Right renal pelvis (tissue), 4 donors: ENCODE measurements at regions not wholly inside any gene's neighbourhood (a gene's known extent, or its start where the extent isn't known, plus 50 kb on each side); places are given as distances from the start of the nearest gene placed in this dataset.
"Not testable (repeated sequence)": the region's sequence is repeated elsewhere in the genome, so short reads cannot be mapped to it uniquely, and the experiment has no call there.

ENCODE experiments used
- DNase-seq, 4 donors: peaks; one replicate each; pipeline ENCODE4 v3.0.0-alpha.2; 2013; ENCODE audit warnings: low read depth in 4 of 4, low spot score in 3 of 4, missing footprints in 1 of 4

- no peak for DNase-seq
Measured at GRCh38 chr4:74543983-74544382, 99.0 kb downstream of the AREG start.

GRCh38 chr4:74544655-74545361, 99.9 kb downstream of the AREG start:
- no peak for DNase-seq

- DNase-seq: no peak
Measured at GRCh38 chr4:74545448-74545847, 100.5 kb downstream of the AREG start.

GRCh38 chr4:74546057-74546456, 101.1 kb downstream of the AREG start:
- no peak for DNase-seq

DNA sequence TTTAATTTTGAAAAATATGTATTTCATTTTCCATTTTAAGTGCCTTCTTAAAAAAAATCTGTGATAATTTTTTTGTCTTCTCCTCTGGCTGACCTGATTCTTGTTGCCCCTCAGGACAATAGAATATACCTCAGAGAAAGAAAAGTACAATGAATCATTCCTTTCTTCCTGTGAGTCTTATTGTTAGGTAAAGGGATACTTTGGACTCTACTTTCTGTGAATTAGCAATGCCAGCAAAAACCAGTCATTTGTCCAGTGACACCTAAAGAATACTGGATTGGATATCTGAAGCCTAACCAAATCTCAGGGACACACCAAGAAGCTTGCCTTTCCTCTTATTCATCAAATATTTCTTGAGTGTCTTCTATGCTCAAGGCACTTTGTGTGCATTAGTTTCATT, 102.1 kb downstream of the AREG start:
- no peak for DNase-seq

DNA sequence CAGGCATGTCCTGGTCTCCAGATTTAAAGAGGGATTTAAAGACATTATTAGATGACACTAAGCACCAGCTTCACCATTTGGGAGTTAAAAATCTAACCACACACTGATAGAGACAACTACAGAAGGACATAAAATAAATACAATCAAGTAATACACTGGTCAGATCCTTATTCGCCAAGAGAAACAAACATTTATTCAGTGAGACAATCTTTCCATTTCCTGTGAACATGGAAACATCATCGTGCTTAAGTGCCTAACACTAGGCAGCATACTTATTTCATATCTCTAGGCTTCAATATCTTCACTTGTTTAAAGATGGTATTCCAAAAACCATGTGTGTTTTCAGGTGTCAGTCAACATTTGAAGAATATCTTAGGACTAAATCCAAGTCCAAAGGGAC, 103.6 kb downstream of the AREG start:
- no peak for DNase-seq

DNA sequence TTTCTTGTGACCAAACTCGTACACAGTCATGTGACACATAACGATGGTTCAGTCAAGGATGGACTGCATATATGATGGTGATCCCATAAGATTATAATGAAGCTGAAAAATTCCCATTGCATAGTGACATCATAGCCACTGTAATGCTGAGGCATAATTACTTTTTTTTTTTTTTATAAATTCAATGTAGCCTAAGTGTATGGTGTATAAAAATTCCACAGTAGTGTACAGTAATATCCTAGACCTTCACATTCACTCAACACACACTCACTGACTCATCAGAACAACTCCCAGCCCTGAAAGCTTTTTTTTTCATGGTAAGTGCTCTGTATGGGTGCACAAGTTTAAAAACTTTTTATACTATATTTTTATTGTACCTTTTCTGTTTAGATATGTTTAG, 105.0 kb downstream of the AREG start:
- DNase-seq: no peak

- no peak for DNase-seq
Measured at GRCh38 chr4:74555231-74555630, 110.3 kb downstream of the AREG start.

DNA sequence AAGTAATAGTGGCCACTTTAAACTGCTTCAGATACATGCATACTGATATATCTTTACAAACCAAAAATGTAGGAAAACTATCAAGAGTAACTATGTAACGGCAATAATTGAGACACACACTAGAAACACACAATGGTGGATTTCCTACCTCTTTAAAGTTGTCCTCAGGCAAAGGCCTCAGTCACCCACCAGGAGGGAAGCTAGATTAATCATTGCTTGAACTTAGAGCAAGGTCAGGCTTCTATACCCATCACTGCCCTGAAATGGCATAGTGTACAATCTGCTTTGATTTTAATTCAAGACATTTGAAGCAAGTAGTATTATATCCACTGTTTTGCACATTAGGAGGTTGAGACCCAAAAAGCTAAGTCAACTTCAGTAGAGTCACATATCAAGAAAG, 110.9 kb downstream of the AREG start:
- DNase-seq: no peak

DNA sequence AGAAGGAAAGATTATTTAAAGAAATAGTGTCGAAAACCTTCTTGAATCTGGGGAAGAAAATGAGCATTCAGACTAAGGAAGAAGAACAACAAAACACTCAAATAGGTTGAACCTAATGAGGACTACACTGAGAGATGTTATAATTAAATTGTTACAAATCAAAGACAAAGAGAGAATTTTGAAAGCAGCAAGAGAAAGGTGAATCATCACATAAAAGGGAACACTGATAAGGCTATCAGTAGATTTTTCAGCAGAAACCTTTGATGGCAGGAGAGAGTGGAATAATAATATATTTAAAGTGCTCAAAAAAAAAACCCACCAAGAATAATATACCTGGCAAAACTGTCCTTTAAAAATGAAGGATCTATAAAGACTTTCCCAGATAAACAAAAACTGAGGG, 114.9 kb downstream of the AREG start:
- DNase-seq: no peak

GRCh38 chr4:74567981-74568380, 123.0 kb downstream of the AREG start:
- DNase-seq: no peak

DNA sequence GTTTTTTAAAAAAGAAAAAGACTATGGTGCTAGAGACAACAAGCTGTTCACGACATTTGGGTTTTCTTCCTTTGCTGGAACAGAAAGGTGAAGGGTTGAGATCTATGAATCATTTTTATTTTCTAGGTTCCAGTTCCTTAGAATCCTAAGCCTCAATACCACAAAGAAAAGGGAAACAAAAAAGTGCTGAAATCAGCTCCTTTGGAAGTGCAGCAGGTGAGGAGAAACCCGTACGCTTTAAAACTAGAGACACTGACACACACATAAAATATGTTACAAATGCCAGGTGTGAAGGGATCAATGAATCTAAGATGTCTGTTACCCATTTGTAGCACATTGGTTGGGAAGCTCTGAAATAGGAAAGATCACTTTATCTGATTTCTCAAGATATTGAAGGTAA, 125.2 kb downstream of the AREG start:
- DNase-seq: no peak

DNA sequence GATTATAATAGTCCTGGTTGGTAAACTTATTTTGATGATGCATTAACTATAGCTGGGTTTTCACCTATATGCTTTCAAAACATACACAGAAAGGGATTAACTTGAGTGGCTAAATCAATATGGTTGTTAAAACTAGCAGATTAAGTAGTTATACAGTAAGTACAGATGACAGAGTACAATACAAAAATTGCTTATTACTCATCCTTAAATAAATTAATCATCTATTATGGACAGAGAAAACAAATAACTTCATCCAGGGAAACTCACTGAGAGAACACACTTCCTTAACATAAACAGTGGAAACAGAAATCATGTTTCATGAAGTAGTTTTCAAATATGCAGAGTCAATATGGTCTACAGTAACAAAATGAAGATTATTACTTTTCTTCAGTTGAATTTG, 133.4 kb downstream of the AREG start:
- DNase-seq: no peak

- not testable (repeated sequence) for DNase-seq
Measured at GRCh38 chr4:74578865-74579264, 133.9 kb downstream of the AREG start.

GRCh38 chr4:74583089-74583700, 138.3 kb downstream of the AREG start:
- DNase-seq: no peak

GRCh38 chr4:74583757-74584156, 138.8 kb downstream of the AREG start:
- DNase-seq: no peak

- DNase-seq: no peak
Measured at GRCh38 chr4:74588350-74588749, 143.4 kb downstream of the AREG start.

- no peak for DNase-seq
Measured at GRCh38 chr4:74590476-74590875, 145.5 kb downstream of the AREG start.

GRCh38 chr4:74598611-74599325, 153.8 kb downstream of the AREG start:
- DNase-seq: no peak

GRCh38 chr4:74603186-74603585, 158.2 kb downstream of the AREG start:
- no peak for DNase-seq

DNA sequence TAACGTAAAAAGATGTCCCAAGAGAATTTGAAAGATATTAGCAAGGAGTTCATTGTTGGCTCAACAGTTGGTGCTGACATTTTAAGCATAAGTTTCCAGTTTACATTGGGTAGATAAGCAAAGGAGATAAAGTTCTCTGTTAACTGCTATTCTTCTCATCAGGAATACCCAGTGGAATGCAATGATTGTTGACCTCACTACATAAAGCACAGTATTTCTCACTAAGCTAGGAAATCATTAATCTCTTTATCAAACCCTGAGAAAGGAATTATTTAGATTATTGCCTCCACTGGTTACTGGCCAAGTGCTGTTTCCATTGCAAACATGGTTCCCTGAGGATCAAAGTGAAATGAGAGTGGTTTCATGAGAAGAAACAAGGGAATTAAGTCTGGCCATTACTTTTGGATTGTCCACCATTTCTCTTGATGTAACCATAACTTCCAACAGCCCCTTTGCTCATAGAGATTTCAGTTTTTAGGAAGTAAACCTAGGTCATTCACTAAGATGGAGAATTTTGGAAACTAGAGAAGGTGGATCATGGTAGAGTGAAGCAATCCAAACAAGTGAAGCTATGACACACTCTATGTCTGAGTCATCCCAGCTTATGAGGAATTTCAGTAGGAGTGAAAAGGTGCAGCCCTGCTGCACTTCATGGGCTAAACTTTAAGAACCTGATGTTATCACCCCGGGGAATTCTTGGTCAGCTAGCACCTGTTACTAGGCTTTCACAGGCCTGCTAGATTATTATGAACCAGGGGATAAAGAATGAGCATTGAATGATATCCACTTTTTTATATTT, 163.4 kb downstream of the AREG start:
- DNase-seq: no peak
